ENCODE measurements at regions not wholly inside any gene's neighbourhood (a gene's known extent, or its start where the extent isn't known, plus 50 kb on each side); places are given as distances from the start of the nearest gene placed in this dataset.
"Not testable (repeated sequence)": the region's sequence is repeated elsewhere in the genome, so short reads cannot be mapped to it uniquely, and the experiment has no call there.

DNA sequence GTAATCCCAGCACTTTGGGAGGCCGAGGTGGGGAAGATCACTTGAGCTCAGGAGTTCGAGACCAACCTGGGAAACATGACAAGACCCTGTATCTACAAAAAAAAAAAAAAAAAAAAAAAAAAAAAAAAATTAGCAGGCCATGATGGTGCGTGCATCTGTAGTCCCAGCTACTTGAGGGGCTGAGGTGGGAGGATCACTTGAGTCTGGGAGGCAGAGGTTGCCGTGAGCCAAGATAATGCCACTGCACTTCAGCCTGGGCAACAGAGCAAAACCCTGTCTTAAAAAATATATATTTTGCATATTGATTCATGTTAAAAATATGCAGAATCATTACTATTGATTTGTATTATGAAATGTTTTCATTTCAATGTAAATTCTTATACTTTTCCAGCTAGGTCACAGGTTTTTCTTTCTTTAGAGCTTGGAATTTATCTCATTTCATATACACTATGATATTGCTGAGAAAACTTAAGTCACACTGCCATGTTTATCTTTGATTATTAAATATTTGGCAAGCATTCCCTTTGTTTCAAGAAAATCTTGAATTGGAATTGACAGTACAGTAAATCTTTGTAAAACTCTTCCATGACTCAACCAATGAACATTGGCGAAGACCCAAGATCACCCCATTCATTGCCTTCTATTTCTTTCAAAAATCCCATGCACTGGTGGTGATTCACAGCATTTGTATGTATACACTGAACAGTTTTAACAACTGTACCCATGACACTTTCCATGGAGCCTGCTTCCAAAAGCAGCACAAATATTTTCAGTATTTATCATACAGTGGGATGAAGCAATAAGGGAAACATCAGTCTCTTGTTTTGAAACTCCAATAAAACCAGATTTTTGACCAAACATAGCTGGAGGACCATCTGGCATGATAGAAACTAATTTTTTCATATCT lies 83.5 kb upstream of the TNRC6A start:
- DNase-seq (ENCODE audit: low spot score) = no peak
- TF ChIP-seq, protein P1, sequence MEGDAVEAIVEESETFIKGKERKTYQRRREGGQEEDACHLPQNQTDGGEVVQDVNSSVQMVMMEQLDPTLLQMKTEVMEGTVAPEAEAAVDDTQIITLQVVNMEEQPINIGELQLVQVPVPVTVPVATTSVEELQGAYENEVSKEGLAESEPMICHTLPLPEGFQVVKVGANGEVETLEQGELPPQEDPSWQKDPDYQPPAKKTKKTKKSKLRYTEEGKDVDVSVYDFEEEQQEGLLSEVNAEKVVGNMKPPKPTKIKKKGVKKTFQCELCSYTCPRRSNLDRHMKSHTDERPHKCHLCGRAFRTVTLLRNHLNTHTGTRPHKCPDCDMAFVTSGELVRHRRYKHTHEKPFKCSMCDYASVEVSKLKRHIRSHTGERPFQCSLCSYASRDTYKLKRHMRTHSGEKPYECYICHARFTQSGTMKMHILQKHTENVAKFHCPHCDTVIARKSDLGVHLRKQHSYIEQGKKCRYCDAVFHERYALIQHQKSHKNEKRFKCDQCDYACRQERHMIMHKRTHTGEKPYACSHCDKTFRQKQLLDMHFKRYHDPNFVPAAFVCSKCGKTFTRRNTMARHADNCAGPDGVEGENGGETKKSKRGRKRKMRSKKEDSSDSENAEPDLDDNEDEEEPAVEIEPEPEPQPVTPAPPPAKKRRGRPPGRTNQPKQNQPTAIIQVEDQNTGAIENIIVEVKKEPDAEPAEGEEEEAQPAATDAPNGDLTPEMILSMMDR (IDR thresholded peaks at IDR 0.05; ENCODE audit: extremely low read depth, insufficient read depth, missing control alignments) = no peak
- in situ Hi-C loops (cut with MboI; ENCODE audit: low pct_unique_long_range_greater_than_20kb, low sequenced_read_pairs, unreplicated experiment) = no loop called here

DNA sequence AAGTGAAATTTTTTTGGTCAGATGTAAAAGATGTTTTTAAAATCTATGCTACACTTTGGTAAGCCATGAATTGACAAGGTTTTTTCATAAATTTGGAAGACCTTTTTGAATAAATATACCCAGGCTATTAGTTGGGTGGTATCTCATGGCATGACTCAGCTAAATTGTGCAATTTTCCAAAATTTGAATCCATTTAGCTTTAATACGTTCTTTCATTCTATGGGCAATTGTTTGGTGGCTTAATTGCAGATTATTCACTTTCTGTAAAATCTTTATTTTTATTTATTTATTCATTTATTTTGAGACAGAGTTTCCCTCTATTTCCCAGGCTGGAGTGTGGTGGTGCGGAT lies 82.8 kb upstream of the TNRC6A start:
- TF ChIP-seq, protein P1 (IDR thresholded peaks at IDR 0.05; ENCODE audit: extremely low read depth, insufficient read depth, missing control alignments) = no peak
- in situ Hi-C loops (cut with MboI; ENCODE audit: low pct_unique_long_range_greater_than_20kb, low sequenced_read_pairs, unreplicated experiment) = no loop called here
- no peak for DNase-seq (ENCODE audit: low spot score)

DNA sequence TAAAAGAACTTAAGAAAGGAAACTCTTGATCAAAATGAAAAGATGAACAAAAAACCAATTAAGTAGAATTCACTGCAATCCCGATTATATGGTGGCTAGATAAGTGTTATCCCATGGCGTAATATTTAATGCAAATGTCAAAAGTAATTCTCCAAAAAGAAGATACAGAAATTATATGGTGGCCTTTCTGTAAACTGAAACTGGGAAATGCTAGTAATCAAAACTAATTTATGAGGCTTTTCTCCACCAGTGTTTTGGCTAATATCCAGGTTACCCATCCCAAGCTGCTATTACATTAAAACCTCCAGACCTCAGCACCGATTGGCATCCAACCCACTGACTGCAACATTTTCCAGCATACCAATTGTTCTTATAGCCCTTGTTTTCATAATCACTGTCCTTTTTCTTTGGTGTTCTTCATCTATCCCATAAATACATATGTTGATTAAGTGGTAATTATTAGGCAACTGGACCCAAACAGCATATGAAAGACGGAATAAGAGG lies 77.2 kb upstream of the TNRC6A start:
- TF ChIP-seq, protein P1 (IDR thresholded peaks at IDR 0.05; ENCODE audit: extremely low read depth, insufficient read depth, missing control alignments) = no peak
- in situ Hi-C loops (cut with MboI; ENCODE audit: low pct_unique_long_range_greater_than_20kb, low sequenced_read_pairs, unreplicated experiment) = no loop called here
- no peak for DNase-seq (ENCODE audit: low spot score)

DNA sequence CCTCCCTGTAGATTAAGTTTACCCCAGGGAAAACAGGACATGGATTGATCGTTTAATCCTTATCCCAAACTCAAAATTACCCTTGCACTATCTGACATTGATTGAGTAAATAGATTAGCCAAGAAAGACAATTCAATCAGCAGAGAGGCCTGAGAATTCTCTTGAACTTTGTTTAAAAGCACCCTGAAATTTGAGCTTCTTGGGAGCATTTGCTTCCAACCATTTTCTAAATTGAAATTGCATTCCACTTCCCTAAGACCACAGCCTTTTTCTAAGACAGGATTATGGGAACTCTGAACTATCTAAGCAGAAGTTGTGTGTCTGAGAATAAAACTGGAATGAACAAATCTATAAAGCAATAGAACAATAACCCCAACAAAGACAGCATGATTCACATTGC lies 76.6 kb upstream of the TNRC6A start:
- DNase-seq (ENCODE audit: low spot score) = no peak
- in situ Hi-C loops (cut with MboI; ENCODE audit: low pct_unique_long_range_greater_than_20kb, low sequenced_read_pairs, unreplicated experiment) = no loop called here
- TF ChIP-seq, protein P1 (IDR thresholded peaks at IDR 0.05; ENCODE audit: extremely low read depth, insufficient read depth, missing control alignments) = no peak

DNA sequence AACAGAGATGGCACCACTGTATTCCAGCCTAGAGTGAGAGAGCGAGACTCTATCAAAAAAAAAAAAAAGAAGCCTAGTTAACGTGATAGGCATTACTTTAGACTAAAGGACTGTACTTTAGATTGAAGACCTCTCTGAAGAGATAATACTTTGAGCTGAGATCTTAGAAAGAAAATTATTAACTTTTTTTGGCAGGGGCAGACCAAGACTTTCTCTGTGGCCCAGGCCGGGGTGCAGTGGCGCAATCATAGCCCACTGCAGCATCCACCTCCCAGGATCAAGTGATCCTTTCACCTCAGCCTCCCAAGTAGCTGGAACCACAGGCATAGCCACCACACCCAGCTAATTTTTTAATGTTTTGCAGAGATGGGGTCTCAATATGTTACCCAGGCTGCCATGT lies 75.7 kb upstream of the TNRC6A start:
- no peak for DNase-seq (ENCODE audit: low spot score)
- in situ Hi-C loops (cut with MboI; ENCODE audit: low pct_unique_long_range_greater_than_20kb, low sequenced_read_pairs, unreplicated experiment) = no loop called here
- TF ChIP-seq, protein P1 (IDR thresholded peaks at IDR 0.05; ENCODE audit: extremely low read depth, insufficient read depth, missing control alignments) = no peak

DNA sequence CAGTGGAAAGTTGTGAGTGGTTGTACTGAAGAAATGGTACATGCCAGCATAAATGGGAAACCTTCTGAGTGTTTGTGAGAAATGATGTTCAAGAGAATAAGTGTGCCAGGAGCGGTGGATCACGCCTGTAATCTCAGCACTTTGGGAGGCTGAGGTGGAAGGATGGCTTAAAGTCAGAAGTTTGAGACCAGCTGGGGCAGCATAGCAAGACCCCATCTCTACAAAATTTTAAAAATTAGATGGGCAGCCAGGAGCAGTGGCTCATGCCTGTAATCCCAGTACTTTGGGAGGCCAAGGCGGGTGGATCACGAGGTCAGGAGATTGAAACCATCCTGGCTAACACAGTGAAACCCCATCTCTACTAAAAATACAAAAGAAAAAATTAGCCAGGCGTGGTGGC lies 63.5 kb upstream of the TNRC6A start:
- in situ Hi-C loops (cut with MboI; ENCODE audit: low pct_unique_long_range_greater_than_20kb, low sequenced_read_pairs, unreplicated experiment); DNase-seq (ENCODE audit: low spot score): not testable (repeated sequence)

DNA sequence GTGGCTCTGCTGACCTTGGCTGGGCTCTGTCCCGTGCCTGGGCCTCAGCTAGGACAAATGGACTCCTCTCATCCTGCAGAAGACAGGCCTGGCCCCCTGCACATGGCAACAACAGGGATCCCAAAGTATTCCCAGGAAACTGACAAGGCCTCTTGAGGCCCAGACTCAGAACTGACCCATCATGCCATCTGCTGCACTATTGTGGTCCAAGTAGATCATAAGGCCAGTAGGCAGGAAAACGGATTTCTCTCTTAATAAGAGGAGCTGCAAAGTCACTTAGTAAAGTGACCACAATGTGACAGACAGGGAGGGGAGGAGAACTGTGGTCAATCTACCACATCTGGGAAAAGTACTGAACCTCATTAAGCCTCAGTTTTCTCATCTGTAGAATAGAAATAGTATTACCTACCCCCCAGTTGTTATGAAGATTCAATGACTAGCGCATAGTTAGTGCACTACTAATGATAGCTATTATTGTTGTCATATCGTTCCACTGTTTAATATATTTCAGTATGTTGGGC lies 62.1 kb upstream of the TNRC6A start:
- TF ChIP-seq, protein P1 (IDR thresholded peaks at IDR 0.05; ENCODE audit: extremely low read depth, insufficient read depth, missing control alignments) = no peak
- DNase-seq (ENCODE audit: low spot score) = no peak
- in situ Hi-C loops (cut with MboI; ENCODE audit: low pct_unique_long_range_greater_than_20kb, low sequenced_read_pairs, unreplicated experiment) = no loop called here
